ENCODE measurements at regions not wholly inside any gene's neighbourhood (a gene's known extent, or its start where the extent isn't known, plus 50 kb on each side); places are given as distances from the start of the nearest gene placed in this dataset.

DNA sequence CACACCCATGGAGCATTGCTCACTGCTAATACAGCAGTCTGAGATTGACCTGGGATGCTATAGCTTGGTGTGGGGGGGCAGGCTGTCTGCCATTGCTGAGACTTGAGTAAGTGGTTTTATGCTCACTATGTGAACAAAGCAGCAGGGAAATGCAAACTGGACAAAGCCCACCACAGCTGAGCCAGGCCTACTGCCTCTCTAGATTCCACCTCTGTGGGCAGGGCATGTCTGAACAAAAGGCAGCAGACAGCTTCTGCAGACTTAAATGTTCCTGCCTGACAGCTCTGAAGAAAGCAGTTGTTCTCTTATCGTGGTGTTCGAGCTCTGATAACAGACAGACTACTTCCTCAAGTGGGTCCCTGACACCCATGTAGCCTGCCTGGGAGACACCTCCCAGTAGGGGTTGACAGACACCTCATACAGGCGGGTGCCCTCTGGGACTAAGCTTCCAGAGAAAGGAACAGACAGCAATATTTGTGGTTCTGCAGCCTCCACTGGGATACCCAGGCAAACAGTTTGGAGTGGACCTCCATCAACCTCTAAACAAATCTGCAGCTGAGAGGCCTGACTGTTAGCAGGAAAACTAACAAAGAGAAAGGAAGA, 2204.8 kb downstream of the TP53TG3F start:
- no peak overlapping the region for H3K4me2 ChIP-seq (replicated peaks; ENCODE audit: low read depth, low read length, poor library complexity, severe bottlenecking)
- ChIA-PET POLR2A (no interaction called here), CTCF (no interaction called here)
- Mint-ChIP-seq H3K27me3 (no peaks in the 10 kb centered on the region), H3K4me3 (no peak overlapping the region), H3K4me1 (no peaks in the 10 kb centered on the region), H3K9me3 (ENCODE audit: insufficient read depth) (no peaks in the 10 kb centered on the region), H3K27ac (no peak overlapping the region)
- H3K4me3 ChIP-seq (ENCODE audit: control extremely low read depth in 1 of 5, extremely low read depth in 1 of 5, insufficient read depth in 1 of 5, low read depth in 2 of 5, low read length in 4 of 5): no peak overlapping the region
- intact Hi-C loops (cut with micrococcal nuclease): no loop called here
- H3K79me2 ChIP-seq (ENCODE audit: control insufficient read depth, insufficient read depth, low read length): no peaks in the 10 kb centered on the region
- H3K27ac ChIP-seq (ENCODE audit: low read length in 2 of 2): no peak overlapping the region
- no peaks in the 10 kb centered on the region for H3K27me3 ChIP-seq (replicated peaks in 1 of 4; ENCODE audit: control extremely low read depth in 1 of 4, control insufficient read depth in 3 of 4, insufficient read depth in 4 of 4, low read length in 3 of 4)
- no peak for ATAC-seq (ENCODE audit: low read depth)
- H3K4me1 ChIP-seq (ENCODE audit: control insufficient read depth in 2 of 2, insufficient read depth in 2 of 2, low read length in 2 of 2): no peaks in the 10 kb centered on the region
- no peak overlapping the region for H2AFZ ChIP-seq (ENCODE audit: insufficient read depth, low read depth, low read length, poor library complexity, severe bottlenecking)
- H3K9me3 ChIP-seq (ENCODE audit: control extremely low read depth in 1 of 3, control insufficient read depth in 2 of 3, insufficient read depth in 1 of 3, low read length in 2 of 3): peaks cover 0 to 9% (median 4%) of the 10 kb centered on the region in 3 donors
- 100% methylated on average over 2 of the region's 3 CpGs for WGBS (ENCODE audit: insufficient coverage)
- H4K20me1 ChIP-seq (ENCODE audit: control insufficient read depth, insufficient read depth, low read length, poor library complexity, severe bottlenecking): no peaks in the 10 kb centered on the region
- H3K36me3 ChIP-seq (replicated peaks in 1 of 2; ENCODE audit: control extremely low read depth in 1 of 2, control insufficient read depth in 1 of 2, extremely low read depth in 1 of 2, insufficient read depth in 2 of 2, low read length in 1 of 2): no peaks in the 10 kb centered on the region
- no peak for DNase-seq
- H3K9ac ChIP-seq (ENCODE audit: low read length): no peak overlapping the region
- TF ChIP-seq EZH2 (IDR thresholded peaks at IDR 0.05; ENCODE audit: borderline replicate concordance, insufficient read depth, low read depth, low read length, poor library complexity, severe bottlenecking): no peak
- TF ChIP-seq, protein P1, sequence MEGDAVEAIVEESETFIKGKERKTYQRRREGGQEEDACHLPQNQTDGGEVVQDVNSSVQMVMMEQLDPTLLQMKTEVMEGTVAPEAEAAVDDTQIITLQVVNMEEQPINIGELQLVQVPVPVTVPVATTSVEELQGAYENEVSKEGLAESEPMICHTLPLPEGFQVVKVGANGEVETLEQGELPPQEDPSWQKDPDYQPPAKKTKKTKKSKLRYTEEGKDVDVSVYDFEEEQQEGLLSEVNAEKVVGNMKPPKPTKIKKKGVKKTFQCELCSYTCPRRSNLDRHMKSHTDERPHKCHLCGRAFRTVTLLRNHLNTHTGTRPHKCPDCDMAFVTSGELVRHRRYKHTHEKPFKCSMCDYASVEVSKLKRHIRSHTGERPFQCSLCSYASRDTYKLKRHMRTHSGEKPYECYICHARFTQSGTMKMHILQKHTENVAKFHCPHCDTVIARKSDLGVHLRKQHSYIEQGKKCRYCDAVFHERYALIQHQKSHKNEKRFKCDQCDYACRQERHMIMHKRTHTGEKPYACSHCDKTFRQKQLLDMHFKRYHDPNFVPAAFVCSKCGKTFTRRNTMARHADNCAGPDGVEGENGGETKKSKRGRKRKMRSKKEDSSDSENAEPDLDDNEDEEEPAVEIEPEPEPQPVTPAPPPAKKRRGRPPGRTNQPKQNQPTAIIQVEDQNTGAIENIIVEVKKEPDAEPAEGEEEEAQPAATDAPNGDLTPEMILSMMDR (IDR thresholded peaks at IDR 0.05): no peak

DNA sequence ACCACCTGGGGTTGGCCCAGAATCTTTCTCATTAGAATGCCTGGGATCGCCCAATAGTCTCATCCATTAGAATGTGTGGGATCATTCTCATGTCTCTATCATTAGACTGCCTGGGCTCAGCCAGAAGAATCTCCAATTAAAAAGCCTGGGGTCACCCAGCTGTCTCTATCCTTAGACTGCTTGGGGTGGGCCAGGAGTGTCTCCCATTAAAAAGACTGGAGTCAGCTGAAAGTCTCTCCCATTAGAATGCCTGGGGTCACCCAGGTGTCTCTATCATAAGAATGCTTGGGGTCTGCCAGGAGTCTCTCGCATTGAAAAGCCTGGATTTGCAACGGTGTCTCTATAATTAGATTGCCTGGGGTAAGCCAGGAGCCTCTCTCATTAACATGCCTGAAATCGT, 2225.7 kb downstream of the TP53TG3F start:
- intact Hi-C loops (cut with micrococcal nuclease): no loop called here
- Histone ChIP-seq H3K27me3 (replicated peaks in 1 of 4; ENCODE audit: control extremely low read depth in 1 of 4, control insufficient read depth in 3 of 4, insufficient read depth in 4 of 4, low read length in 3 of 4) (no peaks in the 10 kb centered on the region), H3K4me2 (replicated peaks; ENCODE audit: low read depth, low read length, poor library complexity, severe bottlenecking) (no peak overlapping the region), H3K27ac (ENCODE audit: low read length in 2 of 2) (no peak overlapping the region), H3K79me2 (ENCODE audit: control insufficient read depth, insufficient read depth, low read length) (no peaks in the 10 kb centered on the region), H2AFZ (ENCODE audit: insufficient read depth, low read depth, low read length, poor library complexity, severe bottlenecking) (no peak overlapping the region), H3K4me1 (ENCODE audit: control insufficient read depth in 2 of 2, insufficient read depth in 2 of 2, low read length in 2 of 2) (no peaks in the 10 kb centered on the region), H4K20me1 (ENCODE audit: control insufficient read depth, insufficient read depth, low read length, poor library complexity, severe bottlenecking) (no peaks in the 10 kb centered on the region), H3K4me3 (ENCODE audit: control extremely low read depth in 1 of 5, extremely low read depth in 1 of 5, insufficient read depth in 1 of 5, low read depth in 2 of 5, low read length in 4 of 5) (no peak overlapping the region), H3K9ac (ENCODE audit: low read length) (no peak overlapping the region), H3K9me3 (ENCODE audit: control extremely low read depth in 1 of 3, control insufficient read depth in 2 of 3, insufficient read depth in 1 of 3, low read length in 2 of 3) (peaks cover 4 to 33% (median 9%) of the 10 kb centered on the region in 3 donors), H3K36me3 (replicated peaks in 1 of 2; ENCODE audit: control extremely low read depth in 1 of 2, control insufficient read depth in 1 of 2, extremely low read depth in 1 of 2, insufficient read depth in 2 of 2, low read length in 1 of 2) (no peaks in the 10 kb centered on the region)
- no peaks in the 10 kb centered on the region for H3K27me3 Mint-ChIP-seq
- ATAC-seq (ENCODE audit: low read depth) (no peak), DNase-seq (no peak)
- no peaks in the 10 kb centered on the region for H3K4me1 Mint-ChIP-seq
- H3K27ac Mint-ChIP-seq: no peak overlapping the region
- no peak overlapping the region for H3K4me3 Mint-ChIP-seq
- WGBS (ENCODE audit: insufficient coverage): 85% methylated on average over 3 of the region's 4 CpGs
- no peak for TF ChIP-seq EZH2 (IDR thresholded peaks at IDR 0.05; ENCODE audit: borderline replicate concordance, insufficient read depth, low read depth, low read length, poor library complexity, severe bottlenecking)
- TF ChIP-seq, protein P1 (IDR thresholded peaks at IDR 0.05): no peak
- POLR2A ChIA-PET: no interaction called here
- peaks cover 7% of the 10 kb centered on the region for H3K9me3 Mint-ChIP-seq (ENCODE audit: insufficient read depth)
- CTCF ChIA-PET: no interaction called here

All from B cell (primary cell).